ENCODE measurements at regions not wholly inside any gene's neighbourhood (a gene's known extent, or its start where the extent isn't known, plus 50 kb on each side); places are given as distances from the start of the nearest gene placed in this dataset.

DNA sequence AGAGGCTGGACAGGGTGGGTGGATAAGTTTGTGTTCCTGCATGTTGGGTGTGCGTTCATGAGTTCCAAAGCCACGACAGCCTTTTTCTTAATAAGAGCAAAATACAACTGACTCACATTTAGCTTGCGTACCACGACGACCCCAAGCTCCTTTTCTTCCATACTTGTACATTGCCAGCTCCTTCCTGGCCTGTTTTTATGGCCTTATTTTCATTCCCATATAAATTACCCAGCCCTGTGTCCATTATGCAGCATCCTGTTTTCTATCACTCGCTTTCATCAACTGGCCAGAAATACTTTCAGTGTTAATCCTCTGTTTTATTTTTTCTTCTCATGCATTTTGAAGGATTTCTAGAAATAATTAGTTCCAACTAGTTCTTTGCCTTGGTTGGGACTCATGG lies 499.1 kb downstream of the FOXO1 start:
- WGBS, 3 donors = 71 to 89% (median 89%) methylated on average over 6 of the region's 6 CpGs
- H3K27ac ChIP-seq = no peak overlapping the region
- no peak for DNase-seq
- no peaks in the 10 kb centered on the region for H3K36me3 ChIP-seq
- no peaks in the 10 kb centered on the region for H3K4me1 ChIP-seq (ENCODE audit: insufficient read depth)
- intact Hi-C loops (cut with DNase I) = no loop called here
- no peaks in the 10 kb centered on the region for H3K27me3 ChIP-seq
- no peak overlapping the region for H3K4me3 ChIP-seq
- TF ChIP-seq EP300 (IDR thresholded peaks at IDR 0.05) (no peak), POLR2A (IDR thresholded peaks at IDR 0.05) (no peak)
- TF ChIP-seq, protein P1, sequence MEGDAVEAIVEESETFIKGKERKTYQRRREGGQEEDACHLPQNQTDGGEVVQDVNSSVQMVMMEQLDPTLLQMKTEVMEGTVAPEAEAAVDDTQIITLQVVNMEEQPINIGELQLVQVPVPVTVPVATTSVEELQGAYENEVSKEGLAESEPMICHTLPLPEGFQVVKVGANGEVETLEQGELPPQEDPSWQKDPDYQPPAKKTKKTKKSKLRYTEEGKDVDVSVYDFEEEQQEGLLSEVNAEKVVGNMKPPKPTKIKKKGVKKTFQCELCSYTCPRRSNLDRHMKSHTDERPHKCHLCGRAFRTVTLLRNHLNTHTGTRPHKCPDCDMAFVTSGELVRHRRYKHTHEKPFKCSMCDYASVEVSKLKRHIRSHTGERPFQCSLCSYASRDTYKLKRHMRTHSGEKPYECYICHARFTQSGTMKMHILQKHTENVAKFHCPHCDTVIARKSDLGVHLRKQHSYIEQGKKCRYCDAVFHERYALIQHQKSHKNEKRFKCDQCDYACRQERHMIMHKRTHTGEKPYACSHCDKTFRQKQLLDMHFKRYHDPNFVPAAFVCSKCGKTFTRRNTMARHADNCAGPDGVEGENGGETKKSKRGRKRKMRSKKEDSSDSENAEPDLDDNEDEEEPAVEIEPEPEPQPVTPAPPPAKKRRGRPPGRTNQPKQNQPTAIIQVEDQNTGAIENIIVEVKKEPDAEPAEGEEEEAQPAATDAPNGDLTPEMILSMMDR (IDR thresholded peaks at IDR 0.05) = no peak
- no peaks in the 10 kb centered on the region for H3K9me3 ChIP-seq

DNA sequence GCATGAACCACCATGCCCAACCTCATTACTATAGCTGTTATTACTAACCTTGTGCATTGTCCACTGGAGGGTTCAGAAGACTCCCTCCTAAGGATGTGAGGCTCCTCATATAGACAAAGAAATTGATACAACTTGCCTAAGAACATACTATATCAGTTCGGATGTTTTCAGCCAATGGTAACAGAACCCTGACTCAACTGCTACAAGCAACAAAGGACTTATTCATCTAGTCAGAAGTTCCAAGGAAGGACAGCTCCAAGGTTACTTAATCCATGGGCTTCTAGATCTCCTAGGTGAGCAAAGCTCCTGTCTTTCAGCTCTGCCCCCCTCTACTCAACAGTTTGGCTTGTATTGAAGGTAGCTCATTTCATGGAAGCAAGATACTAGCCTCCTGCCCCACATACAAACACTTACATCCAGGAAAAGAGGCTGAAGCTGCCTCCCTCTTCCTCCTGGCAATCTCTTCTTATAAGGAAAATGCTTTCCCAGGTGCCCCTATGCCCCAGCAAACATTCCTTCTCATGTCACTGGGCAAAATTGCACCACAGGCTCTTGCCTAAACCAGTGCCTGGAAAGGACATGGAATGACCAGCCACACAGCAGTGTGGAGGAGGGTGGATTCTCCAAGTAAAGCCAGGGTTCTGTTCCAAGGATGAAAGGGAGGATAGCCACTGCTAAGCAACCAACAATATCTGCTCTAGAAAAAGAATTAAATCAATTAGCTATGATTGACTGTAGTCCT lies 497.8 kb downstream of the FOXO1 start:
- 89 to 100% (median 89%) methylated on average over 1 of the region's 1 CpG for WGBS, 3 donors
- Histone ChIP-seq H3K36me3 (no peaks in the 10 kb centered on the region), H3K27me3 (no peaks in the 10 kb centered on the region), H3K4me3 (no peak overlapping the region), H3K9me3 (no peaks in the 10 kb centered on the region), H3K27ac (no peak overlapping the region), H3K4me1 (ENCODE audit: insufficient read depth) (no peaks in the 10 kb centered on the region)
- no peak for TF ChIP-seq POLR2A (IDR thresholded peaks at IDR 0.05)
- TF ChIP-seq EP300 (IDR thresholded peaks at IDR 0.05) = no peak
- TF ChIP-seq, protein P1 (IDR thresholded peaks at IDR 0.05) = no peak
- intact Hi-C loops (cut with DNase I) = no loop called here
- no peak for DNase-seq

DNA sequence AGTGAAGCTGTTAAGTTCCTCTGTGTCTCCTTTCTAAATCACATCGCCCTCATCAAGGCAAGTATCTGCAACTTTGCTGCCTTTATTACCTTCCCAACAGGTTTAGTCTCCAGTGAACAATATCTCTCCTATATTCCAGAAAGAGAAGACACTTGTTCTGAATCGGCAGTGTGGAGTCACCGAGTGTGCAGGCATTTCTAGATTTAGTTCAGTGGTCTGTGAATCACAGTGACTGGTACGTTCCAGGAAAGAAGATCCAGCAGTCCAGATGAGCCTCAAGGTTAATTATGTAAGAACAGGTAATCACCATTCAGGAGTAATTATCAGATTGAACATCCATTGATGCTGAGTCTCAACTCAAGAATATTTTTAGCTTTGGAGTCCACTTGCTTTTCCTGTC lies 497.0 kb downstream of the FOXO1 start:
- WGBS, 3 donors = 85 to 89% (median 86%) methylated on average over 4 of the region's 4 CpGs
- DNase-seq = no peak
- Histone ChIP-seq H3K4me1 (ENCODE audit: insufficient read depth) (no peaks in the 10 kb centered on the region), H3K4me3 (no peak overlapping the region), H3K27ac (no peak overlapping the region), H3K36me3 (no peaks in the 10 kb centered on the region), H3K9me3 (no peaks in the 10 kb centered on the region), H3K27me3 (no peaks in the 10 kb centered on the region)
- TF ChIP-seq POLR2A (IDR thresholded peaks at IDR 0.05) (no peak), EP300 (IDR thresholded peaks at IDR 0.05) (no peak)
- TF ChIP-seq, protein P1 (IDR thresholded peaks at IDR 0.05) = no peak
- intact Hi-C loops (cut with DNase I) = no loop called here

DNA sequence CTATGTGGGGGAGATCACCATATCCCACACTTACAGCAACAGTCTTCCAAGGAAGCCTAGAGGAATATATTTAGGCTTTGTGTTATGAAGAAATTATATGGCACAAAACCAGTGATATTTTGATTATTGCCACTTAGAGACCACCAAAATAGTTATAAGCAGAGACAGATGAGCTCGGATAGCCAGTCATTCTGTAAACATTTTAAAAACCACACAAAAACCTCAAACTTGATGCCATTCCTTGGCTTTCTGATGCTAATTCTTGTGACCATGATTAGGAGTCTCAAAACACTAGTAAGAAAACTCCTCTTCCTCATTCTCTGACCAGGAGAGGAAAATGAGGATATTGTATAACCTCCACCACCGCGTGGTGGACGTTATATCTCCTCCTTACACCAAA lies 496.4 kb downstream of the FOXO1 start:
- WGBS, 3 donors = 81% methylated on average over 4 of the region's 4 CpGs
- Histone ChIP-seq H3K4me1 (ENCODE audit: insufficient read depth) (no peaks in the 10 kb centered on the region), H3K4me3 (no peak overlapping the region), H3K36me3 (no peaks in the 10 kb centered on the region), H3K27ac (no peak overlapping the region), H3K27me3 (no peaks in the 10 kb centered on the region), H3K9me3 (no peaks in the 10 kb centered on the region)
- intact Hi-C loops (cut with DNase I) = no loop called here
- TF ChIP-seq, protein P1 (IDR thresholded peaks at IDR 0.05) = no peak
- TF ChIP-seq POLR2A (IDR thresholded peaks at IDR 0.05) = no peak
- no peak for TF ChIP-seq EP300 (IDR thresholded peaks at IDR 0.05)
- no peak for DNase-seq
